ENCODE measurements at regions not wholly inside any gene's neighbourhood (a gene's known extent, or its start where the extent isn't known, plus 50 kb on each side); places are given as distances from the start of the nearest gene placed in this dataset.

GRCh38 chr11:131248588-131248987, 121.8 kb upstream of the NTM start:
- no peaks in the 10 kb centered on the region for H4K20me1 ChIP-seq (ENCODE audit: insufficient read depth)
- TF ChIP-seq POLR2A (IDR thresholded peaks at IDR 0.05; ENCODE audit: borderline replicate concordance, extremely low read depth, insufficient read depth, insufficient read length): no peak
- TF ChIP-seq FOSL1 (IDR thresholded peaks at IDR 0.05; ENCODE audit: low read depth): no peak
- TF ChIP-seq ZFX (IDR thresholded peaks at IDR 0.05): no peak
- TF ChIP-seq POLR2AphosphoS5 (IDR thresholded peaks at IDR 0.05; ENCODE audit: low read depth, low read length): no peak
- TF ChIP-seq TCF7L2 (IDR thresholded peaks at IDR 0.05; ENCODE audit: borderline replicate concordance, extremely low read depth, insufficient read depth, insufficient read length): no peak
- TF ChIP-seq ELF1 (IDR thresholded peaks at IDR 0.05; ENCODE audit: borderline replicate concordance, low read depth): no peak
- TF ChIP-seq, protein P1, sequence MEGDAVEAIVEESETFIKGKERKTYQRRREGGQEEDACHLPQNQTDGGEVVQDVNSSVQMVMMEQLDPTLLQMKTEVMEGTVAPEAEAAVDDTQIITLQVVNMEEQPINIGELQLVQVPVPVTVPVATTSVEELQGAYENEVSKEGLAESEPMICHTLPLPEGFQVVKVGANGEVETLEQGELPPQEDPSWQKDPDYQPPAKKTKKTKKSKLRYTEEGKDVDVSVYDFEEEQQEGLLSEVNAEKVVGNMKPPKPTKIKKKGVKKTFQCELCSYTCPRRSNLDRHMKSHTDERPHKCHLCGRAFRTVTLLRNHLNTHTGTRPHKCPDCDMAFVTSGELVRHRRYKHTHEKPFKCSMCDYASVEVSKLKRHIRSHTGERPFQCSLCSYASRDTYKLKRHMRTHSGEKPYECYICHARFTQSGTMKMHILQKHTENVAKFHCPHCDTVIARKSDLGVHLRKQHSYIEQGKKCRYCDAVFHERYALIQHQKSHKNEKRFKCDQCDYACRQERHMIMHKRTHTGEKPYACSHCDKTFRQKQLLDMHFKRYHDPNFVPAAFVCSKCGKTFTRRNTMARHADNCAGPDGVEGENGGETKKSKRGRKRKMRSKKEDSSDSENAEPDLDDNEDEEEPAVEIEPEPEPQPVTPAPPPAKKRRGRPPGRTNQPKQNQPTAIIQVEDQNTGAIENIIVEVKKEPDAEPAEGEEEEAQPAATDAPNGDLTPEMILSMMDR (IDR thresholded peaks at IDR 0.05 in 2 of 3, conservative IDR thresholded peaks at IDR 0.05 in 1 of 3; ENCODE audit: borderline replicate concordance in 1 of 3, insufficient read depth in 1 of 3, low read depth in 2 of 3, low read length in 2 of 3): no peak
- TF ChIP-seq CBX3 (IDR thresholded peaks at IDR 0.05; ENCODE audit: low read depth): no peak
- TF ChIP-seq SRF (IDR thresholded peaks at IDR 0.05; ENCODE audit: low read depth): no peak
- no peak for TF ChIP-seq SP1 (IDR thresholded peaks at IDR 0.05; ENCODE audit: low read depth)
- TF ChIP-seq ZNF274 (IDR thresholded peaks at IDR 0.05; ENCODE audit: low read depth, low read length): no peak
- no peak for TF ChIP-seq ZBTB33 (IDR thresholded peaks at IDR 0.05; ENCODE audit: extremely low read depth, insufficient replicate concordance, low read length)
- TF ChIP-seq EZH2 (IDR thresholded peaks at IDR 0.05): no peak
- TF ChIP-seq CEBPB (IDR thresholded peaks at IDR 0.05; ENCODE audit: low read depth): no peak
- no peak for TF ChIP-seq YY1 (IDR thresholded peaks at IDR 0.05; ENCODE audit: extremely low read depth, insufficient replicate concordance, low read depth, low read length)
- H3K9me3 ChIP-seq (ENCODE audit: control insufficient read depth in 1 of 2, insufficient read depth in 1 of 2, low read depth in 1 of 2, low read length in 2 of 2): peaks cover 2 to 3% of the 10 kb centered on the region in 2 experiments; a peak in 2 of 4 replicates
- intact Hi-C loops (cut with micrococcal nuclease): no loop called here
- no peaks in the 10 kb centered on the region for H3K27me3 ChIP-seq (ENCODE audit: insufficient read depth, low read length)
- no peak for ATAC-seq
- H3K4me2 ChIP-seq (ENCODE audit: low read length): no peak overlapping the region
- H3K36me3 ChIP-seq (ENCODE audit: control insufficient read depth in 1 of 2, insufficient read depth in 2 of 2, low read length in 2 of 2): no peaks in the 10 kb centered on the region
- H3K27ac ChIP-seq (ENCODE audit: low read depth, low read length): no peak overlapping the region
- RAD21 ChIA-PET (ENCODE audit: low non-redundant PET in 1 of 2, low total read pairs in 2 of 2, uncharacterized antibody in 2 of 2, unreplicated experiment in 2 of 2): no interaction called here
- CTCF ChIA-PET: no interaction called here
- H3K4me1 ChIP-seq (ENCODE audit: control insufficient read depth in 1 of 2, insufficient read depth in 2 of 2, low read length in 2 of 2): no peaks in the 10 kb centered on the region
- POLR2A ChIA-PET: no interaction called here
- BruUV-seq (replicated peaks): no TSS peak
- no peak for DNase-seq (ENCODE audit: low read depth, low spot score)
- no peak overlapping the region for H3K4me3 ChIP-seq (replicated peaks in 1 of 2; ENCODE audit: low read depth in 1 of 2, low read length in 2 of 2)
- no peak overlapping the region for H3K9ac ChIP-seq (ENCODE audit: low read length)
- H3K9me2 ChIP-seq (ENCODE audit: insufficient read depth): no peaks in the 10 kb centered on the region
- H2AFZ ChIP-seq (ENCODE audit: low read depth, low read length, poor library complexity, severe bottlenecking): no peak overlapping the region
- no peaks in the 10 kb centered on the region for H3K79me2 ChIP-seq (ENCODE audit: insufficient read depth, low read length)
